ENCODE measurements at regions not wholly inside any gene's neighbourhood (a gene's known extent, or its start where the extent isn't known, plus 50 kb on each side); places are given as distances from the start of the nearest gene placed in this dataset.

DNA sequence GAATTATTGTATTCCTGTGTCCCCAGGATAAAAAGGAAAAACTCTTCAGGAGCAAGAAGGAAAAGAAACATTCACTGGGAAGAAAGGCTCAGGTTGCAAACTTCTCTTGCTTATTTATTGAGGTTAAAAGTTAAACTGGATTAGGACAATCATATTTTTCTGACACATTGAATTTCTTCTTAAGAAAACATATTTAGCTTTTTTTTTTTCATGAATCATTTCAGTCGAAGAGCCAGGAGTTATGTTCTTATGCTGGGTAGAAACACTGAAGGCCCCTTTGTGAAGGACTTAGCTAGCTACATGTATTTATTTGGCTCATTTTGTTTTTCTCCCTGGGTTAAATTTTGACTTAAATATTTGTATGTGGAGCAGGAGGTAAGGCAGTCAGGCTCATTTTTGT, 434.0 kb downstream of the KLF5 start:
- TF ChIP-seq, protein P1, sequence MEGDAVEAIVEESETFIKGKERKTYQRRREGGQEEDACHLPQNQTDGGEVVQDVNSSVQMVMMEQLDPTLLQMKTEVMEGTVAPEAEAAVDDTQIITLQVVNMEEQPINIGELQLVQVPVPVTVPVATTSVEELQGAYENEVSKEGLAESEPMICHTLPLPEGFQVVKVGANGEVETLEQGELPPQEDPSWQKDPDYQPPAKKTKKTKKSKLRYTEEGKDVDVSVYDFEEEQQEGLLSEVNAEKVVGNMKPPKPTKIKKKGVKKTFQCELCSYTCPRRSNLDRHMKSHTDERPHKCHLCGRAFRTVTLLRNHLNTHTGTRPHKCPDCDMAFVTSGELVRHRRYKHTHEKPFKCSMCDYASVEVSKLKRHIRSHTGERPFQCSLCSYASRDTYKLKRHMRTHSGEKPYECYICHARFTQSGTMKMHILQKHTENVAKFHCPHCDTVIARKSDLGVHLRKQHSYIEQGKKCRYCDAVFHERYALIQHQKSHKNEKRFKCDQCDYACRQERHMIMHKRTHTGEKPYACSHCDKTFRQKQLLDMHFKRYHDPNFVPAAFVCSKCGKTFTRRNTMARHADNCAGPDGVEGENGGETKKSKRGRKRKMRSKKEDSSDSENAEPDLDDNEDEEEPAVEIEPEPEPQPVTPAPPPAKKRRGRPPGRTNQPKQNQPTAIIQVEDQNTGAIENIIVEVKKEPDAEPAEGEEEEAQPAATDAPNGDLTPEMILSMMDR (IDR thresholded peaks at IDR 0.05) = no peak

DNA sequence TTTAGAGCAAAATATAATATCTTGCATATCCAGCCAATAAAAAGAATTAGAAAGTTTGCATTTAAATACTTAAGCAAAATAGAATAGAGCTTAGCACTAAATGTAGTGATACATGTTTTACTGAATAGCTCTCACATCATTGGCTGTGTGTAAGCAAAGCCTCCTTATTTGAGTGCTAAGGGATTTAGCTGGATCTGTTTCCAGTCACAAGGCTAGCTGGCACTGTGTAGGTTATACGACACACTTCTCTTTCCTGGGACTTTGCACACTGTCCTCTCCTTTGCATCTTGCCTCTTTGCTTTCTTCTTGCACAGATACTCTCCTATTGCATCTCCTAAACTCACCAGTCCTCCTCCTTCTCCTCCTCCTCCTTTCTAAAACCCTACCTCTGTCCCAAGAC, 423.8 kb downstream of the KLF5 start:
- TF ChIP-seq, protein P1 (IDR thresholded peaks at IDR 0.05) = no peak

DNA sequence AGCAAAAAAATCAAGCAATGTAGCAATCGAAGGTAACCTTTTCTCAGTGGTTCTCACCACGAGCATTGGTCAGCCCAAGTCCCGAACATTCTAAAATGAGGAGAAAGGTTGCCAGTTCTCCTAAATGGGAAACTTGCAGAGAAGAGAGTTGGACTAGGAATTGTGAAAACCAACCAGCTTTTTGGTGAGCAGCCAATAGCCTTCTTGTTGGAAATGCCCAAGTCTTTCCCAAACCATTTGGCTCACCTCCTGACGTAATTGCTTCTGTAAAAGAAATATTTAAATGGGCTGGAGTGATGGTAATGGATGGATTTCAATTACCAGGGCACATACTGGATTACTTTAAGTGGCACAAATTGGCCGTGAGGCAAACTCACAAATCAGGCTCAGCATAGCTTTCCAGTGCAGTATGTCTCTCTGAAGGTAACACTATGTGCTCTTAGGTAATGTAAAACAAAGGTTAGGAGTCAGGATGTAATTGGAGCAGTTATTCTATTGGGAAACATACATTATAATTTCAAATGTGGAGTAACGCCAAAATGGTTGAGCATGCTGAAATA, 423.2 kb downstream of the KLF5 start:
- TF ChIP-seq, protein P1 (IDR thresholded peaks at IDR 0.05) = no peak

GRCh38 chr13:73480779-73481559, 422.2 kb downstream of the KLF5 start:
- TF ChIP-seq, protein P1 (IDR thresholded peaks at IDR 0.05) = no peak

- TF ChIP-seq, protein P1 (IDR thresholded peaks at IDR 0.05) = no peak
Observed at GRCh38 chr13:73479856-73480255, 421.1 kb downstream of the KLF5 start.

DNA sequence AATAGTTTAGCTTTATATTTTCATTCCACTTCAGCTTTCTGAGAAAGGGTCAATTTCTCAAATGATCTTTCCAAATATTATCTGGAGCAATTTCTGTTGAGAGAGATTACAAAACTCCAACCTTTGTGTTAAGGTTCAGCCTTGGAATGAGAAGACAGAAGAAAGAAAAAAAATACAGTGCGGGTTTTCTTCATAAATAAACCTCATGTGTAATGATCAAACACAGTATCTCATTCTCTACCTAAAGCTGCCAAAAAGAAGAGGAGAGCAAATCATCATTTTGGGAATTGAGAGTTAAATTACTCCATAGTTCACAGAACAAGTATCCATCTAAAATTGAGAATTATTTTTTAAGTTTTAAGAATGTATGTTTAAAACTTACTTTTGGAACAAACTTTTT, 420.5 kb downstream of the KLF5 start:
- TF ChIP-seq, protein P1 (IDR thresholded peaks at IDR 0.05) = no peak

DNA sequence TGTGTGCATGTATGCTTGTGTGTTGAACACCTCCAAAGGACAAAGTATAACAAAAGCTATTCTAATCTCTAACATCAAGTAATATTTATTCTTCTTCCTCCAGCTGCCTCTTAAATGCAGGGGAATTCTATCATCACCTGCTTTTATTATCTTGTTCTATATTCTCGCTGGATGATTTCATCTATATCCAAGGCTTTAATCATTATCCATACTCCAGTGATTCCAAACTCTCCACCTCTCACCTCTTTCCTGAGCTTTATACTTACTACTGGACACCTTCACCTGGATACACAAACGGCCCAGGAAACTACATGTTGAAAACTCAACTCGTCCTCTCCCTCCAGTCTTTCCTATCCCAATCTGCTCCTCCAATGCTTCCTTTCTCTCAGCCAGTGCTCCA, 418.6 kb downstream of the KLF5 start:
- TF ChIP-seq, protein P1 (IDR thresholded peaks at IDR 0.05) = no peak

Data from LNCAP (cell line).